Amygdala (tissue), 56 donors: ENCODE measurements at regions not wholly inside any gene's neighbourhood (a gene's known extent, or its start where the extent isn't known, plus 50 kb on each side); places are given as distances from the start of the nearest gene placed in this dataset.

Experiments used
- DNase-seq, 56 donors: peaks; one replicate each; lab custom pipeline; 2025; lab: John Stamatoyannopoulos, UW

DNA sequence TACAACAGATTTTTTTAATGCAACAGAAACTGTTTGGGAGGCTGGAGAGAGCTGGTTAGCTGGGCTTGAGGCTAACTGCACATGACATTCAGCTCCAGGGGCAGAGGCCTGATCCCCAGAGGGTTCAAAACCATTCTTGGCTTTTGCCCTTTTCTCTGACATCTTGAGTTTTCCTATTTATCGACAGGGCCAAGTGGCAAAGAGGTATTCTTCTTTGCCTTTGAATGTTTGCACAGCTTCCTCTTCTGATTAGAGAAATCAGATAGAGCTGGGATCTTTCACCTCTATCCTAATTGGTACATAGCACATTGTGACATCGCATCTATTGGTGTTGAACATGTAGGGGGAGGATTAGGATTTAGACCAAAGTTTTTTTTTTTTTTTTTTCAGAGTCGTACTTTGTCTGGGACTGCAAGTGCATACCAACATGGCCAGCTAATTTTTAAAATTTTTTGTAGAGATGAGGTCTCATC is 143.7 kb downstream of the ACTBL2 start:
- no peak for DNase-seq

DNA sequence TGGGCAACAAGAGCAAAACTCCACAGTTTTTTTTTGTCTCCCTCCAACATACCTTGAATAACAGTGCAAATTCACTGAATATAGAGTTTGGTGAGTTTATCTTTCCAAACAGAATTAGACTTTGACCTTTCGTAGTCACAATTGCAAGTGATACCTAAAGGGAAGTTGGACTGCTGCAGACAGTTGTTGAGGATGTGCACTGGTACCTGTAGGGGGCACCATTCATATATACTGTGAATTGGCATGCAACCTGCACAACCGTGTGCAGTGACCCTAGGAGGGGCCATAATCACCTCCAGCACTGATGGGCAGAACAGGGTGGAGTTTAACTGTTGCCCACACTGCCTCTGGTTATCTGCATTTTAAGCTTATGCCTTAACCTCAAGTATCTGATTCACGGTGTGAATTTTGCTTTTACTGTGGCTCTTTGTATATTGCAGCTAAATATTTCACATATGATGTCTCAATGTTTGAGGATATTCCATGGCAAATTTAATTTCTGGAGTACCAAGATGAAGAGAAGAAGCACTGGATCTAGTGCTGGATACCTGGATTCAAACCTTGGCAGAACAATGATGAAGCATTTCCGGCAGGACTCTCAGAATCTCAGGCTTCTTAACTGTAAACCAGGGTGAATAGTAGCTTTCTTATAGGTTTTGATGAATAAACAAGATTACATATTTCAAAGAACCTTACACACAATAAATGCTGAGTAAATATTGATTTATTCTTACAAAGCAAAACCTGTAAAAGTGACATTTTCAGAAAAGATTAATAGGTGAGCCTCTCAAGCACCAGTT is 144.3 kb downstream of the ACTBL2 start:
- DNase-seq = no peak

DNA sequence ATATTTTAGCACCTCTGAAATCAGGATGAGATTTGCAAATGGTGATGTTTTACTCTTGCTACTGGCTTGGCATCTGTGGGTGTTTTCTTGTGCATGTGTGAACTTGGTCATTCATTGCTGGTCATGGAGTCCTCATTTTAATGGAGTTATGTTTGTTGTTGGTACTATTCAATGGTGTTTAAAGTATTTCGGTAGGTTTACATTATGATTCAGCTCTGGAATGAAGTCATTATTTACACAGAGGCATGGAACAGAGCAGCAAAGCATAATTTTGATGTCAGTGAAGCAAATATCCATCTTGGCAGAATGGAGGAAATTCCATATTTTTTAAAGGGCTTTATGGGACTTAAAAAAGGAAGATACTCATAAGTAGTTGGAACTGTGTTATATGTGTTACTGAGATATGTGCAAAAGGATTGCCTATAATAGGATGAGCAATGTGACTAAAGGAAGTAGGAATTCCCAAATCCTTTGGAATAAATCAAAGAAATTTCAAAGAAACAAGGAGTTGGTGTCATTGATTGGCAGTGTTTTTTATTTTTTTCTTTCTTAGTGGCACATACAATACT is 147.4 kb downstream of the ACTBL2 start:
- no peak for DNase-seq

DNA sequence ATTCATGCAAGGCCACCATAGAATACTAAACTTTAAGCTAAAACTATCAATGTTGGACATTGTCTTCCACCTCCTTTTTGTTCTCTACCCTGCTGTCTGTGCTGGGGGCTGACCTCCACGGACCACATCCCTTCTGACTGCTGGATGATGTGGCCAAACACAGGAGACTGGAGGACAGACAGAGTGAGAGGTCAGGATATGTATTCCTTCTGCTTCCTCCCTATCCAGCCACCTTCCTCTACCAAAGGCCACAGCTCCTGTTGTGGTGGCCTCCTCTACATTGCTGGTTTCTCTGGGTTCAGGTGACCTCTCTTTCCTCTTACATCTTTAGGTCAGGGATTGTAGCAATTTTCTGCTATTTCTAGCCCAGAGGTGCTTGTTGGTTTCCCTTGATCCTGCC is 148.1 kb downstream of the ACTBL2 start:
- DNase-seq = no peak

DNA sequence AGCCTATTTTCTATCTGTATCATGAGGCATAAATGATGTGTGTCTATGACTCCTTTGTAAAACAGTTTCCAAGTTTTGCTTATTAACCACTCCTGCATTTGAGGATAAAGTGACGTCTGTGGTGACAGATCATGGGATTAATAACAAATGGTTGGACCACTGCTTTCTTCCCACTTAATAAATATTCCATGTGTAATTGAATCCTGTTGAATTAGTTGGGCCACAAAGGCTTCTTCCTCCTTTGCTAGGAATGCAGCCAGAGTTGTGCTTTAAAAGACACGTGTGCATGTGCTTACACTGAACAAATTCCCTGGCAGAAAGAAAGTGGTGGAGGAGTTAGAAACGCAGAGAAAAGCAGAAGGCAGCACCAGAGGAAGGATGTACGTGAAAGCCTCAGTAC is 150.2 kb downstream of the ACTBL2 start:
- DNase-seq = no peak

DNA sequence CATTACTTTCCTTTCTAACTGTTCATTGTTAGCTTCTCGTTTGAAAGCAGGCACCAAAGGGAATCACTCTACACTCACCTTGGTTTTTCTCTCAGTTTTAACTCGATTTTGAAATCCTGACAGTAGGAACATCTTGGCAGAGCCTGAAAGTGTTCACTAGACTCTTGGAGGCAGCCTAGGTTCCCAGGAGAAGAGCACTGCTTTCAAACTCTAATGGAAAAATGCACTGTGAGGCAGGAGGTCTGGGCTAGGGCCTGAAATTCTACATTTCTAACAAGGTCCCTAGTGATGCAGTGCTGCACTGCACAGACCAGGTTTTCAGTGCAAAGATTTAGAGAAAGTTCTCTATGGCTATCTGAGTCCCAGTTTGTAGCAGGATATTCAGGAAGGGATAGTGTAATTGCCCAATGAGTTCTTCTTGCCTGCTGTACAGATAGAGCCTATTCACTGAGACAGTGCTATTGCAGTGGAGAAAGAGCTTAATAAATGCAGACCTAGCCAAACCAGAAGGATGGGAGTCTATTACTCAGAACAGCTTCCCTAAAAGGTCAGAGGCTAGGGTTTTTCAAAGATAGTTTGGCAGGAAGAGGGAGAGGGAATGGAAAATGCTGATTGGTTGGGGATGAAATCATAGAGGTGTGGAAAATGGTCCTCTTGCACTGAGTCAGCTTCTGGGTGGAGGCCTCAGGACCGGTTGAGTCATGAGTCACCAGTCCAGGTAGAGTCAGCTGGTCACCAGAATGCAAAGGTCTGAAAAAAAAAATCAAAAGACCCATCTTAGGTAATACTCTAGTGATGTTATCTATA is 153.9 kb downstream of the GPBP1 start:
- no peak for DNase-seq

DNA sequence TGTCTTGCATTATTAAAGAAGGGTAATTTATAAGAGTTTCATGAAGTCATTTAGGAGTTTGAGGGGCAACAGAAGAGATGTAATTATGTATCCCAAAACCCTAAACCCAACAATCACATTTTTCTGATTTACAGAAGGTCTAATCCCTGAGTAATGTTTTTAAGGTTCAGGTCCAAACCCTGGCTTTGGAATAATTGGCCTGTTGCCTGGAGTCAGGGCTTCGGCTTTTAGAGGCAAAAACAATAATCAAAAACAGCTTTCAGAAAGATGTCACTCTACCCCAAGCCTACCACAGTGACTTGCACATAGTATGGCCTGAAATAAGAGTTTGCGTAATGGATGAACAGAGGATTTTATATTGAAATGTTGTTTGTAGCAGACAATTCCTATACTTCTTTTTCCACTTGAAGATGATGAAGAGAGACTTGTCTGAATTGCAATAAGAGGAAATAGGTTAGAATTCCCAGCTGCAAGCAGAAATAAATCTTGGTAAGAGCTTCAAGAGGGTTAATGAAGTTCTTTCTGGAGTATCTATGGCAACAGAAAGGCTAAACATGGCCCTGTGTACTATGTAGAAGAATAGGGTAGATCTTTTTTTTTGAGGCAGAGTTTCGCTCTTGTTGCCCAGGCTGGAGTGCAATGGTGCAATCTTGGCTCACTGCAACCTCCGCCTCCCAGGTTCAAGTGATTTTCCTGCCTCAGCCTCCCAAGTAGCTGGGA is 152.0 kb downstream of the GPBP1 start:
- DNase-seq = no peak

DNA sequence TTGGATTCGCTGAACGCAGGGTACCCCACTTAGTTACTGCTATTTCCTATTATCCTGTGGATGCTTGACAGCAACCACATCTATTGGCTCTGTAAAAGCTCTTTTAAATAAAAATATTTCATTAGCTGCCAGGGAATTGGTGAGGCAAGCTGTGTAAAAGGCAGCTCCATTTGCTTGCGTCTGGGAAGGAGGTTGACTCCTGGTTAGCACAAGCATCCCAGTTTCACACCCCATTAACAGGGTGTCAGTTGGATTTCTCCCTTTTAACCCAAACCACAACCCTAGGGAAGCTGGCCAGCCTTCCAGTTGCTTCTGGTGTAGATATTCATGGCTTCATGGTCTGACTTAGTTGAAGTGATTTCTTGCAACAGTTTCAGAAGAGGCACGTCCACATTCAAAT is 151.0 kb downstream of the GPBP1 start:
- DNase-seq = no peak

DNA sequence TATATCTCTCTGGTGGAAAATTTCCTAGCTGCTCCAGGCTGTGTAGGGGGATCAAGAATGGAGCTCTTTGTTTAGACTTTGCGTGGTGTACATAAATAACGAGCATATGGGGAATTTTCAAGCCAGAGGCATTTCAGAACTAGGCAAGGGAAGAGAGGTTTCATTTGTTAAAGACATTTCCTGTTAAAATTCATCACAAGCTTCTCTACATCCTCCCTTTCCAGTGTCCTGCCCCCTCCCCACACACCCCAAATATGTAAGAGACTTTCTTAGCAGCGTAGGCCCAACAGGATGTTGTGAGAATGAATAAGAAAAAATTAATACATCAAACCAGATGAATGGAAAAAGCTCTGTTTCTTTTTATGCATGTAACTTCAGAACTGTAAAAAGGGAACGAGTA is 150.3 kb downstream of the GPBP1 start:
- DNase-seq = peak in 3 of 56 donors; percentile 5 to 14 (median 8)

DNA sequence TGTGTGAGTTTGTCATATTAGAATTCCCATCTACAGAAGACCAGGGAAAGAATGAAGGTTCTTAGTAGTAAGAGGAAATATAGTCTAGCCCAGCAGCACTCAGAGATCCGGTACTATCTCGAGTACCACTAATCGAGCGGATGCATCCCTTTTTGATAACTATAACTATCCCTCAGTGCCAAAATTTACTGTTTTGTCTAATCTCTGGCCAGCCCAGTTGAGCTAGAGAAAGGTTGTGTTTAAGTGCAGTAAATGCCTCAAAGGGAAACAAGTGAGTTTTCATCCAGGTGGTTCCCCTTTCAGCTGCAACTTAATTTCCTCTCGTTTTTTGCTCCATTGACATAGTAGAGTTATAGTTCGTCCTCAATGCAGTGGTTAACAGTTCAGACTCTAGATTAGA is 146.7 kb downstream of the GPBP1 start:
- no peak for DNase-seq

DNA sequence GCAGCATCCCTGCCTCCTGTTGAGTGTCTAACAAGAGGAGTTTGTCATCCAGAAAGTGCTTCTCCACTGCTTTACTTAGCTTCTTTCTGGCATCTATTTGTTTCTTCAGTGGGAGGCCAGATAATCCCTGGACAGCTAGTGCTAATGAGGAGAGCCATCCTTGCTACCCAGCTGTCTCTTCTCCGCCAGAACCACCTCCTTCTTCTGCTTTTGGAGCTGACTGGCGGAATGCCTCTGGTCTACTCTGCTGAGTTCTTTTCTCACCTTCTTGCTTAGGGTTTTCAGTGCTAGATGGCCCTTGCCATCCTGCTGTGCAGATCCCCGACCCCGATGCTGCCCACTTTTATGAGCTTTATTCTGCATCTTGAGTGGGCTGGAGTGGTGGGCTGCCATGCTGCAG is 145.8 kb downstream of the GPBP1 start:
- DNase-seq = peak in 1 of 56 donors; percentile 5

DNA sequence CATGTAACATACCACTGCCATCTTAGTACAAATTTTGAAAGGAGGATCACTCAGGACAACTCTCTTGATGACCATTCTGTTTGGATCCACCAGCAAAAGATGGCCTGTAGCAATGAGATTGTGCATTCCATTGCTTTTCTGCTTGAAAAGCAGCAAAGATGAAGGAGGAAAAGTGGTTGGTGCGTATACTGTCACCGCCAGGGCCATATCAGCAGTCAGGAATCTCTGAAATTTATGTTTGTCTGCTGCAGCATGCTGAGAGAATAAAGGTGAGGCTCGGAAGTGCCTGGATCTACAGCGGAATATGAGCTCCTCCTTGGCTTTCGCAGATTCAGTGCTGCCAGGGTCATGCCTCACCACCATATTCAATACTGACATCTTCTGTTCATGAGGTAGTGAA is 144.4 kb downstream of the GPBP1 start:
- DNase-seq = no peak

DNA sequence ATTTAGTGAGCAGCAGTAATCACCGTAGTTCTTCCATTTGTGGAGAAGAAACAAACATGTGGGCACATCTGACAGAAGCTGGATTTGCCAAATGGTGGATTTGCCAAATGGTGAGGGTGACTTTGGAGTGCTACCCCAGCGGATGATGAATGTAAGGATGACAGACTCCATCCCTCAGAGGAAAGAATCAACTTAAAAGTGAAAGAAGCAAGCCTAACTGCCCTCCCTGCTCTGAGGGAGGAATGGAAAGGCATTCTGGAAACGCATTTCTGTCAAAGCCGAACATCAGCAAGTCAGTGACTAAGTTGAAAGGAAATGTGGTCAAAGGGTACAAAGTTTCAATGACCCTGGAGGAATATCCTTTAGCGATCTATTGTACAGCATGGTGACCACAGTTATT is 143.5 kb downstream of the GPBP1 start:
- DNase-seq = no peak

DNA sequence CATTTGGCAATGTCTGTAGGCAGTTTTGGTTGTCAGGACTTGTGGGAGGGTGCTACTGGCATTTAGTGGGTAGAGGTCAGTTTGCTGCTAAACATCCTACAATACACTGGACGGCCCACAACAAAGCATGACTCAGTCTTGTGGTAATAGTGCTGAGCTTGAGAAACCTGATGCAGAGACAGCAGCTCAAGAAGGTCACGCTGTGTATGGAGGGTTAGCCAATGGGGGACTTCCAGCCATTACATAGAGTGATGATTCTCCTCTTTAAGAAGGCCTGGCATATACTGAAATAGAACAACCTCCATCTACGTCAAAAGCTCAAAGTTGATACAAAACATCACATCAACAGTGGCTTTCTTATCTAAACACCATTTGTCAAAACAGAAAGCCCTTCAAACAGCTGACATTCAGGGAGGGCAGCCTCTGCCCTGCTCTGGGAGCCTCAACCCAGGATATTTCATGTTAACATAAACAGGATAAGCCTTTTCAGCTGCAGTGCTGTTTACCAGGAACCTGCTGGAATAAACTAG is 143.0 kb downstream of the GPBP1 start:
- no peak for DNase-seq

DNA sequence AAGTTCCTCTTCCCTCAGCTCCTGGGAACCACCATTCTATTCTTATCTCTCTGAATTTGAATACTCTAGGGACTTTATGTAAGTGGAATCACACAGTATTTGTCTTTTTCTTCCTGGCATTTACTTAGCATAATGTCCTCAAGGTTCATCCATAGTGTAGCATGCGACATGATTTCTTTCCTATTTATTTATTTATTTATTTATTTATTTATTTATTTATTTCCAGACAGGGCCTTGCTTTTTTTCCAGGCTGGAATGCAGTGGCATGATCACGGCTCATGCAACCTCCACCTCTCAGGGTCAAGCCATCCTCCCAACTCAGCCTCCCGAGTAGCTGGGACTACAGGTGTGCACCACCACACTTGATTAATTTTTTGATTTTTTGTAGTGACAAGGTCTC is 142.1 kb downstream of the GPBP1 start:
- DNase-seq = no peak
